ENCODE measurements at regions not wholly inside any gene's neighbourhood (a gene's known extent, or its start where the extent isn't known, plus 50 kb on each side); places are given as distances from the start of the nearest gene placed in this dataset.
A peak's percentile ranks its signal among the peaks of the same experiment; 100 is the strongest.
"Not testable (repeated sequence)": the region's sequence is repeated elsewhere in the genome, so short reads cannot be mapped to it uniquely, and the experiment has no call there.

DNA sequence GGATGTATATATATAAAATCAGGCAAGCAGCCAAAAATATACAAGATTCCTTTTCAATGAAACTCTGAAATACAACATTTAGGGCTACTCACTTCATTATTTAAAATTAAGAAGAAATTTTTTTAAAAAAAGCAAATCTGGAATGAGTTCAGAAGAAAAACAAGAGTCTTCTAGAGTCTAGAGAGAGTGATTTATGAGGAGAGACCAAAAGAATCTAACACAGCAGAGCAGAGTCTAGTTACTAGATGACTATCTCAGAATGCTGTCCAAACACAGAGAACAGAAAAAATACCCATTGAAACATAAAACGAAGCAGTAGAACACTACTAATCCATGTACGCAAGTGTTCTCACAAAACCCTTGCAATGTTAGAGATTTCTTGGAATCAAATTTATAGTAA is 275.2 kb upstream of the CBLB start:
- FAIRE-seq (no peak), DNase-seq (ENCODE audit: extremely low spot score, insufficient read length, low read depth) (no peak)

DNA sequence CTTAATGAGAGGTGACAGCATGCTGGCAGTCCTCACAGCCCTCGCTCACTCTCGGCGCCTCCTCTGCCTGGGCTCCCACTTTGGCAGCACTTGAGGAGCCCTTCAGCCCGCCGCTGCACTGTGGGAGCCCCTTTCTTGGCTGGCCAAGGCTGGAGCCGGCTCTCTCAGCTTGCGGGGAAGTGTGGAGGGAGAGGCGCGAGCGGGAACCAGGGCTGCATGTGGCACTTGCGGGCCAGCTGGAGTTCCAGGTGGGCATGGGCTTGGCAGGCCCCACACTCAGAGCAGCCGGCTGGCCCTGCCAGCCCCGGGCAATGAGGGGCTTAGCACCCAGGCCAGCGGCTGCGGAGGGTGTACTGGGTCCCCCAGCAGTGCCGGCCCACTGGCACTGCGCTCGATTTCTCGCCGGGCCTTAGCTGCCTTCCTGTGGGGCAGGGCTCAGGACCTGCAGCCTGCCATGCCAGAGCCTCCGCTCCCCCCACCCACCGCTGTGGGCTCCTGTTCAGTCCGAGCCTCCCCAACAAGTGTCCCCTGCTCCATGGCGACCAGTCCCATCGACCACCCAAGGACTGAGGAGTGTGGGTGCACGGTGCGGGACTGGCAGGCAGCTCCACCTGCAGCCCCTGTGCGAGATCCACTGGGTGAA is 279.7 kb upstream of the CBLB start:
- not testable (repeated sequence) for DNase-seq (ENCODE audit: extremely low spot score, insufficient read length, low read depth); FAIRE-seq

DNA sequence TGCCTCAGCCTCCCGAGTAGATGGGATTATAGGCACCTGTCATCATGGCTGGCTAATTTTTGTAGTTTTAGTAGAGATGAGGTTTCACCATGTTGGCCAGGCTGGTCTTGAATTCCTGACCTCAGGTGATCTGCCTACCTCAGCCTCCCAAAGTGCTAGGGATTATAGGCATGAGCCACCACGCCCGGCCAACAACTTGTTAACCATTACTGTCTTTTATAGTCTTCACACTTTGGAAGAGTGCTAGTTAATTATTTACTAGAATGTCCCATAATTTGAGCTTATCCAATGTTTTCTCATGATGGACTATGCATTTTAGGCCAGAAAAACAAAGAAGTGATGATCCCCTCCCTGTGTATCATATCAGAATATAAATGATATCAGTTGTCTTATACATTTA is 288.6 kb upstream of the CBLB start:
- FAIRE-seq = no peak
- no peak for DNase-seq (ENCODE audit: extremely low spot score, insufficient read length, low read depth)

DNA sequence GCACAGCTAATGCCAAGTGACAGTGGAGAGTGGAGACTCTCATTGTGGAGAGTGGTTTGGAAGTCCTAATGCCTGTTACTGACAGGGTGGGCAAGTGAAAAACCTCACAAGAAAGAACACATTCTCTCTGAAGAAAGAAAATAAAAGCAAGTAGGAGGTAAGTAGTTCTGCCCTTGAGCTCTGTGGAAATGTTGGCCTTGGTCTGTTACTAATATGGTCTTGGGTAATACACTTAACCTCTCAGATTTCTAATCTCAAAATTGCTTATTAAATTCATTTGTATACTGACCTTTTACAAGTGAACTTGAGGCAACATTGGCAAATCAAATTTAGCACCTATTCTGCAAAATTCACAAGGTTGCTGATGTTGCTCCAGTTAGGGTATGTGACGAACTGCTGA is 291.6 kb upstream of the CBLB start:
- FAIRE-seq = no peak

DNA sequence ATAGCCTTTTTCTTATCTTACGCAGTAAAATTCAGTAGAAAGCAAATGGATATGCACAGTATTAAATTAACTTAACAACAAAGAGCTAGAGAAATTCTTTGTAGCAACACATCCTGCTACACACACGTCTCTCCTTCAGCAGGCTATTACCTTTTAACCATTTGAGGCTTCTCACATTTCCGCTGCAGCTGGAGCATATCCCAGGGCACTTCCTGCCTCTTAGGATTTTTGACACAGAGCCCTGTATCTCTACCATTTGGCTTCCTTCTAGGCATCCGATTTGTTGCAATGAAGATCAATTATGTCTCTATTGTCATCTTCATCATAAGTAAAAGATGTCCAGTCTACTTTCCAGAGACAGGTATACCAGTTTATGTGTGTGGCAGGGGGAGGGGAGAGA is 292.4 kb upstream of the CBLB start:
- DNase-seq (ENCODE audit: extremely low spot score, insufficient read length, low read depth) (no peak), FAIRE-seq (no peak)

More for the DNA sequence above, 291.6 kb upstream of the CBLB start:
- DNase-seq (ENCODE audit: extremely low spot score, insufficient read length, low read depth) = no peak

DNA sequence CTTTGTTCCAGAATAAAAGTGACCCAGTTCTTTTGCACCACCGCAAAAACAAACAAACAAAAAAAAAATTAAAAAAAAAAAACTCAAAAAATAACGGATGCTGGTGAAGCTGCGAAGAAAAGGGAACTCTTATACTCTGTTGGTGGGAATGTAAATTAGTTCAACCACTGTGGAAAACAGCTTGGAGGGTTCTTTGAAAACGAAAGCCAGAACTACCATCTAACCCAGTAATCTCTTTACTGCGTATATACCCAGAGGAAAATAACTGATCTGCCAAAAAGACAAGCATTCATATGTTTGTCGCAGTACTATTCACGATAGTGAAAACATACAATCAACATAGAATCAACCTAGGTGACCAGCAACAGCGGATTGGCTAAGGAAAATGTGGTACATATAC is 298.9 kb upstream of the CBLB start:
- no peak for DNase-seq (ENCODE audit: extremely low spot score, insufficient read length, low read depth)
- peak; percentile 78 for FAIRE-seq

DNA sequence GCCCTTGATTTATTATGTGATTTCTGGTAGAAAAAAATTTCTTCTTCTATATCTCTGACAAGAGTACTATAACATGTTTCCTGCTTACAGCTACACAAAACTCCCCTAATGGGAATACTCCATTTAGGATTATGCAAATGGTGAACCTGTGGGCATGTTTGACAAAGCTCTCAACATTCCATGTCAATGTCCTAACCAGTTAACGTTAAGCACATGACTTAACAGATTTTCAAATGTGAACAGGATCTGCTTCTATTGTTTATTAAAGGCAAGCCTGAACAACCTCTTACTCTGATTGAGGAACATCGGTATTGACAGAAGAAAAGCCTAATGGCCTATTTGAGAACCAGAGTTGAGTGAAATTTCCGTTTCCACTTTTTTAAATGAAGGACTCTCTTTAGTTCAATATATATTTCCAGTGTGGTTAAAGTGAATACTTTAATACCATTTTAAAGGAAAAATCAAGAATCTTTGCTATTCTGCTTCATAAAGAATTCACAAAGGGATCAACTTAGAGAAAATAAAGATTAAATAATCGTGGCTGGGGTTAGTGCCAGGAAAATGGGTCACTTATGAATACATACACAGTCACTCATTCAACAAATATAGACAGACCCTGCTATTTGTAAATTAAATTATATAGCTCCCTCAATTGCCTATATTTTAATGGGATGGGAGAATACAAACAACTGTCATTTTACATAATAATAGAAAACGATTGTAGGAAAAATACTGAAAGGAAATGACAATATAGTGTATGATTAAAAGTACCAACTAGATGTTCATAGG is 300.3 kb upstream of the CBLB start:
- no peak for FAIRE-seq
- no peak for DNase-seq (ENCODE audit: extremely low spot score, insufficient read length, low read depth)

DNA sequence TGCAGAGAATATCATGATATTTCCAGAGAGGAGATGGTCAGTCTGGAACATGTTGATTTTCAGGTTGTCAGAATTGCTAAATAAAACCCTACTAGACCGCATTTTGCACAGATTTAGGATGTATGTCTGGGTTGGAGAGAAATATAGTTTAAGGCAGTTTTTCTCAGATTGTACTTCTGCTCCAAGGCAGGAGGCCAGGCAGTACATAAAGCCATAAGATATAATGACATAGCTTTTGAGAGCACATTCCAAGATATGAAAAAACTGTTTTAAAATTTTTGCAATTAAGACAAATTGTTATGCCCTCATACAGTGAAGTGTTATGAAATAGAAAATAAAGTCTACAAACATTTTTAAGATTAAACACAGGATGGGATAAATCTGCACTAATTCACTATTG is 301.8 kb upstream of the CBLB start:
- FAIRE-seq = no peak
- no peak for DNase-seq (ENCODE audit: extremely low spot score, insufficient read length, low read depth)

DNA sequence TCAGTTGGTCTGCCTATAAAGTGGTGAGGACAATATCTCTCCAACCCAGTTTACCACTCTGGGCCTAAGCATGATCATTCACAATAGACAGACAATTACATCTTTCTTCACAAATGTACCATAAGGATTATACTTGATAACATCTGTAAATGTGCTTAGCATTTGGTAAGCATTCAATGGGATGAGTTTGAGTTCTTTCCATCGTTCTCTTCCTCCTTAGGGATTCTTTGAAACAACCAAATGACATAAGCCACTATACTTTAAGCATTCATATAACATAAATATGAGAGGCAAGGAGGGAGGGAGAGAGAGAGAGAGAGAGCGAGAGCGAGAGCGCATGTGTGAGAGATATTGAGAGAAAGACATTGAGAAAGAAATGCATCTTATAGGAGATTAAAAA is 303.3 kb upstream of the CBLB start:
- DNase-seq (ENCODE audit: extremely low spot score, insufficient read length, low read depth) (no peak), FAIRE-seq (no peak)

DNA sequence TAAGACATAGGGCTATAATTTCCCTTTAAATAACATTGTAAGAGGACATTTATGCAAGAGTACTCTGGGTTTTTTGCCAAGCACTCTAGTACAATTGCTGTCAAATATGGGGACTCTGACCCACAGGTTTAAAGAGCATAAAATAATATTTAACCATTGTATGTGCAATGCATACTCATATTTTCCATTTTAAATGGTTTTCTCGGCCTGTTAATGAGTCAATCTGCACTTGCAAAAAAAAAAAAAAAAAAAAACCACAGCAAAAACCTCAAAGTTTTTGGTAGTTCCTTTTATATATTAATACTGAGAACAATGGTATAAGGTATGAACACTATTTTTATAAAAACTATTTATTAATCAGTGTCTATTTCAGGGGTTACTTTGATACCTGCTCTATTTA is 304.0 kb upstream of the CBLB start:
- FAIRE-seq (peak; percentile 80), DNase-seq (ENCODE audit: extremely low spot score, insufficient read length, low read depth) (no peak)

DNA sequence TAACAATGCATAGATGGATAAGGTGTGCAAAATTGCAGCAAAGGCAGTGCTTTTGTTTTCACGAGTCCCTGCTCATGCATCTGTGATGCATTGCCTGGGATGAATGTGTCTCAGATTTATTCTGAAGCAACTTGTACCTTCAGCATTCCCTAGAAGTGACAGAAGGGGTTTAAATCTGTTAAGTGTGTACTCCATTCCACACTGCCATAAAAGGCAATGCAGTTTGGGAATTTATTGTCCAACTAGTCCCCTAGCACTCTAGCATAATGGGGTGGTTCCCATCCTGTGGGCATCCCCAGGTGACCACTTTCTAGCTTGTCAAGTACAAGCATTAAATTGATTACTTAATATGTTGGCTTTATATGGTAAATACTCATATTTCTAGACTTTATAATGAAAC is 306.5 kb upstream of the CBLB start:
- FAIRE-seq = peak; percentile 61
- DNase-seq (ENCODE audit: extremely low spot score, insufficient read length, low read depth) = no peak

DNA sequence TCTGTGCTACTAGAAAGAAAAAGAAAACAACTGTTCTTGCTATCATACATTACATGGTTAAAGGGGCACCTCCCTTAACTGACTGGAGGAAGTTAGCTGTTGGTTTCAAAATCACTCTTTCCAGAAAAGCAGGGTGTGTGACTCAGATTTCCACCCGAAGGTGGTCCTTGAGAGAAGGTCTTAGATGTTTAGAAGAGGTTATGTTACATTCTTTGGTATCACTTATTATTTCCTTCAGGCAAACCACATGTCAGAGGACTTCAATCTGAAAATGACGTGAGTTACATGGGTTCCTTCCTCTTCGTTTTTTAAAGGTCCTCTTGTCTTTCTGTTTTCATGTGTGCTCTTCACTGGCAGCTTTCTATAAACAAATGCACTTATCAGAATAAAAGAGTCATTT is 307.9 kb upstream of the CBLB start:
- peak; percentile 98 for FAIRE-seq
- no peak for DNase-seq (ENCODE audit: extremely low spot score, insufficient read length, low read depth)

DNA sequence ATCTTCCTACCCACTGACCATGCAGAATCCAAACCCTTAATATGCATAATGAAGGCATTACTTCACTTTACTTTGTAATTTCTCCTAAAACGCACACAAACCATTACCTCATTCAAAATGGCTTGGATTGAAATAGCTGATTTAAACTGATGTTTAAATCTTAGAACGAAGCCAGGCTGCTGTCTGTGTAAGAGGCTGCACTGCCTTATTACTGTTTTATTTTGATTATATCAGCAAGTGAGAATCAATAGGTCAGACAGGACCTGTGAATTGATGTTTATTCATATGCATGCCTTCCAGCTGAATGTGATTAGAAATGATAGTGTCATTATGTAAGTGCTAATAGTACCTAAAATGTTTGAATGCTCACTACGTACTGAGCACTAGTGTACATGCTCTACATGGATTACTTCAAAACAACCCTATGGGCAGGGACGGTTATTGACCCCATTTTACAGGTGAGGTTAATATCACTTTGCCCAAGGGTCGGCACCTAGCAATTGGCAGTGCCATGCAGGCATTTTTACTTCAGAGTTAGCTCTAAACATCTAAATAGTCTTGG is 314.2 kb upstream of the CBLB start:
- no peak for FAIRE-seq

DNA sequence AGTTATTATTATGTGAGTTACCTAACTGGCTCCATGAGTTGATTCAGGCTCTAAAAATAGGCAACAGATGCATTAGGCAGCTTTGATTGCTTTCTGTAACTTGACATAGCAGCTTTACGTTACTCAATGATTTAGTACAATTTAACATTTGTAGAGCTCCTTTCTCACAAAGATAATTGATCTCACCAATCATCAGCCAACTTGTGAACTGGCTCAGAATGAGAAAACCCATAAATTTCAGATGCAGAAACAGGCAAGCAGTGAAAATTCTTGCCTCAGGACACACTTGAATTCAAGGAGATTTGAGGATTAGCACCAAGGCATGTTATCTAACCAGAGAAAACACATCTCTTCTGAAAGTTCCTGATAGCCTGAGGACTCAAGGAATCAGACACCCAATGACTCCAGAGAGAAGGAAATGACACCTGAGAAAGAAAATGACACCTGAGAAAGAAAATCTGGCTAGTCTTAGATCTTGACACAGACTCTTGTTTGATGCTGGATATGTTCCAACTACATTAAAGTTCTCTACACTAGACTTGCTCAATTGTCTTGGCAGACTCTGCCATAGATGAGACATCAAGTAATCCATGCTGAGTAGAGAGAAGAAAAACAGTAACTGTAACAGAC is 315.1 kb upstream of the CBLB start:
- peak; percentile 95 for FAIRE-seq

More for the DNA sequence above, 314.2 kb upstream of the CBLB start:
- no peak for DNase-seq (ENCODE audit: extremely low spot score, insufficient read length, low read depth)

DNA sequence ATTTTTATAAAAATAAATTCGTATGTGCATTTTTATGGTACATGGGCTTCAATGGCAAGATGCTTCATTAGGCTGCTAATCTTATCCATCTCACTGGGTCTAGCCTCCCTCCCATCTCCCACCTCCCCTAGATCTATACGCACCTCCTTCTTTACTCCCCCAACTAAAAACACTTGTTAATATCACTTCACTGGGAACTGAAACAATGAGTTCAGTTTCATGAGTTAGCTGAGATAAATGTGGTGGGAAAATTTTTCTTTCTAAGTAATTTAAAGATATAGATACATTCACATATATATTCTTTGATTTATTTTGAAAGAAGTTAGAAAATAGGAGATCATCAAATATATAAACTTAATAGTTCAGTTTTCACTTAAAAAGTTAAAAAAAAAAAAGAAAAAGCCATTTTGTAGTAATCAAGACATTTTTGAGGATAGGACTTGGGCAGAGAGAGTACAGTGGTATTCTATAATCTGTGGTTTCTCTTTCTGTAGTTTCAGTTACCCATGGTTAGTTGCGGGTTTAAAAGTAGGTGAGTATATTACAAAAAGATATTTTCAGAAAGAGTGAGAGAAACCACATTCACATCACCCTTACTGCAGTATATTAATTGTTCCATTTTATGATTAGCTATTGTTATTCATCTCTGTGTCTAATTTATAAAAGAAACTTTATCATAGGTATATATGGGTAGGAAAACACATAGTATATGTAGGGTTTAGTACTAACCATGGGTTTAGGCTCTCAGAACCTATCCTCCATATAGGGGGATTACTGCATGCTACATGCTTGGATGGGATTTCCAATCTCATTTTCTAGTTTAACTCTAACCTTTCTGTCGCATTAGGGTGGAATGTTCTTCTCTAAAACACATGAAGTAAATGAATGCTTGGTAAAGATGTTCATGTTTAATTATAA is 316.0 kb upstream of the CBLB start:
- FAIRE-seq (no peak), DNase-seq (ENCODE audit: extremely low spot score, insufficient read length, low read depth) (no peak)

More for the DNA sequence above, 315.1 kb upstream of the CBLB start:
- no peak for DNase-seq (ENCODE audit: extremely low spot score, insufficient read length, low read depth)

DNA sequence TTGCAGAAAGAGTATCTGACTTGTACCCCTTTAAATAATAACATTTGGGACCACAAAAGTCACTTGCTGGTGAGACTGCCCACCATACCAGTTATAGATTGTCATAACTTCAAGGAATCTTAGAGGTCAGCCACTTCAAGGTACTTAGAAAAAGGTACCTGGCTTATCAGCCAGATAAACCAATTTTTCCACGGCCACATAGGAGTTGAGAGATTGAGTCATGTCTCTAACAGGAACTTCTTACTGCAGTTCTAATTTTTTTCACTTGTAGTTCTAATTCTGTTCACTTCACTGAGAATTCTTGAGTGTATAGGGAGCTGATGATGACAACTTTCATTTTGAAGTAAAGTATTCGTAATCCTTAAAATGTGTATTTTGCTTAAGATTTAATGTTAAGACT is 317.1 kb upstream of the CBLB start:
- FAIRE-seq (no peak), DNase-seq (ENCODE audit: extremely low spot score, insufficient read length, low read depth) (no peak)

DNA sequence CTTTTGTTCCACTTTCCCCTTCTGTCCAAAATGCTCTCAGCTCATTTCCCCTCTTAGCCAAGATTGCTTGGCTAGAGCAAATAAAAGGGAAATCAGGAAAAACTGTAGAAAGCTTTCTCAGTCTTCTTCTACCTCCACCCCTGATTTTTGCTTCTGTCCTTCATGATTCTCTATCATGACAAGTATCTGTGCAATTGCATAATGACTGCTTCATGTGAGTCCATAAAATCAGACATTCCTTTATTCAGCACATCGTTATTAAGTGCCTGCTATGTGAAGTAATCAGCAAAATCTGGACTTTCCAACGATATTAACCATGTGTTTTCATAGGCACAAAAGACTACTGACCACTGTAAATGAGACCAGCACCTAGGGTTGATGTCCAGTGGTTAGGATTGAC is 321.5 kb upstream of the CBLB start:
- FAIRE-seq = no peak
- DNase-seq (ENCODE audit: extremely low spot score, insufficient read length, low read depth) = no peak

DNA sequence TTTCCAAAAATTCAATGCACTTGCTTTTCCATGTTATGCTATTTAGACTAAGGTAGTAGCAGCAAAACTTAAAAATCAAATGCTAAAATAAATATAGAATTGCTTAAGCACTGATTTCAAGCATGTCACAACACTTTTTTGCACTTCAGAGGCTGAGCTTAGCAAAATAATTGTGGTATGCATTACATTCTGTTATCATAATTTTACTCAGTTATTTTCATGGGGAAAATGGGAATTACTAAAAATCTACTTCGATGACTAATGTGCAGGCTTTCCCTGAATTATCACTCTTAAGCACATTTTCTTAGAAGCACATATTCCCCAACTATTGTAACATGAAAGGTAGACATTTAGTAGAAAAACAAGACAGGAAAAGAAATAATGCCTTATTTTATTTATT is 322.4 kb upstream of the CBLB start:
- no peak for DNase-seq (ENCODE audit: extremely low spot score, insufficient read length, low read depth)
- FAIRE-seq = no peak

DNA sequence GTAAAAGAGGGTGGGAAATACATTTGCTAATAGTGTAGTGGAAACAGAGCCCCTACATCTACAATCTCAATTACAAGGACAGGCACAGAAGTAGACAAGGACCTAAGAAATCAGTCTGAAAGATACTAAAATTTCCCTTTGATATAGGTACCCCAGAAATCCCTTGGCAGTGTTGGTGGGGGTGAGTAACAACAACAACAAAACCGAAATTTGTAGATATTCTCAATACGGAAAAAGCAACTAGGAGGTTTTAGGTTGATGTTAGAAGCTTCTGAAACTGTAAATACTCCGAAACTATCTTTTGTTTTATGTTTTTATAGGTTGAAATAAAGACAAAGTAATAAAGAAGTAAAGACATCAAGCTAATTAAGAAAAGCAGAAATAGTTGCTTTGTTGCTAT is 323.1 kb upstream of the CBLB start:
- no peak for DNase-seq (ENCODE audit: extremely low spot score, insufficient read length, low read depth)
- FAIRE-seq = peak; percentile 18

DNA sequence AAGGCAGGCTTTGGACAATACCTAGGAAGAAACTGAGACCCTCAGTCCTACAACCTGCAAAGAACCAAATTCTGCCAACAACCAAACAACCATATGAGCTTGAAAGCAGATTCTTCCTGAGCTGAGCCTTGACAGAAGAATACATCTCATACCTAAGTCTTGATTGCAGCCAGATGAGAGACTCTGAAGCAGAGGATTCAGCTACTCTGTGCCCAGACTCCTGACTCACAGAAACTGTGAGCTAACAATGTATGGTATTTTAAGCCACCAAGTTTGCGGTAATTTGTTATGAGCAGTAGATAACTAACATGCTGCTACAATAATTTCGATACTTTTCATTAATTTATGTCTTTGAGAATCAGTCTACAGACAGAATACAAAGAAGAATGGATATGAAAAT is 325.1 kb upstream of the CBLB start:
- DNase-seq (ENCODE audit: extremely low spot score, insufficient read length, low read depth) (no peak), FAIRE-seq (no peak)
